CD14-positive monocyte (primary cell): ENCODE measurements at regions not wholly inside any gene's neighbourhood (a gene's known extent, or its start where the extent isn't known, plus 50 kb on each side); places are given as distances from the start of the nearest gene placed in this dataset.

Experiments
- DNase-seq, 3 donors: peaks; one replicate each; pipeline ENCODE4 v3.0.0-alpha.2; 2011 to 2022
- H2AFZ ChIP-seq: 2 replicates; pipeline ENCODE4 v1.6.0; 2012; ENCODE audit warnings: mild to moderate bottlenecking, low read depth, low read length, inconsistent platforms; ENCODE audit not compliant: insufficient read depth, poor library complexity, severe bottlenecking
- H3K27ac ChIP-seq, 2 donors: 1 replicate in 1 of 2; 2 replicates in 1 of 2; pipeline ENCODE4 v1.5.1; 2012 to 2013; ENCODE audit warnings: low read length in 2 of 2, control low read depth in 1 of 2, inconsistent platforms in 1 of 2, low read depth in 1 of 2, mild to moderate bottlenecking in 1 of 2
- H3K27me3 ChIP-seq, 2 donors: one replicate each; pipeline versions ENCODE4 v1.6.0 to v1.6.1; 2011 to 2013; ENCODE audit warnings: low read length in 2 of 2; ENCODE audit not compliant: control insufficient read depth in 2 of 2, insufficient read depth in 2 of 2
- H3K36me3 ChIP-seq, 2 donors: replicated peaks in 1 of 2; 1 replicate in 1 of 2; 2 replicates in 1 of 2; pipeline versions ENCODE4 v1.5.1 to v1.6.1; 2012 to 2013; ENCODE audit warnings: low read length in 2 of 2, control low read depth in 1 of 2, inconsistent platforms in 1 of 2, mild to moderate bottlenecking in 1 of 2; ENCODE audit not compliant: insufficient read depth in 2 of 2, control insufficient read depth in 1 of 2
- H3K4me1 ChIP-seq, 2 donors: 1 replicate in 1 of 2; 2 replicates in 1 of 2; pipeline versions ENCODE4 v1.5.1 to v1.6.1; 2012 to 2013; ENCODE audit warnings: low read length in 2 of 2, control low read depth in 1 of 2, inconsistent platforms in 1 of 2, mild to moderate bottlenecking in 1 of 2, moderate library complexity in 1 of 2; ENCODE audit not compliant: insufficient read depth in 2 of 2, control insufficient read depth in 1 of 2
- H3K4me2 ChIP-seq: replicated peaks from 2 replicates; pipeline ENCODE3; 2012; ENCODE audit warnings: low read length, moderate library complexity, mild to moderate bottlenecking; ENCODE audit not compliant: poor library complexity, severe bottlenecking; ENCODE audit errors: extremely low read depth
- H3K4me3 ChIP-seq, 3 experiments: fragments of 200-600 bp in 1 of 3; sonication (generic) in 1 of 3; replicated peaks in 1 of 3; 1 replicate in 2 of 3; 2 replicates in 1 of 3; pipeline ENCODE4 v1.5.1; 2011 to 2013; ENCODE audit warnings: low read length in 3 of 3, mild to moderate bottlenecking in 3 of 3, control low read depth in 2 of 3, low read depth in 2 of 3, inconsistent platforms in 1 of 3, moderate library complexity in 1 of 3
- H3K79me2 ChIP-seq: 2 replicates; pipeline ENCODE4 v1.6.0; 2012; ENCODE audit warnings: mild to moderate bottlenecking, control low read depth, inconsistent platforms, low read length, moderate library complexity; ENCODE audit not compliant: insufficient read depth
- H3K9ac ChIP-seq: 2 replicates; pipeline ENCODE4 v1.6.0; 2017; ENCODE audit warnings: low read length, mild to moderate bottlenecking; ENCODE audit not compliant: insufficient read depth, poor library complexity, severe bottlenecking
- H3K9me3 ChIP-seq, 2 donors: replicated peaks in 1 of 2; 1 replicate in 1 of 2; 2 replicates in 1 of 2; pipeline versions ENCODE4 v1.5.1 to v1.6.1; 2012 to 2013; ENCODE audit warnings: low read length in 2 of 2, control low read depth in 1 of 2; ENCODE audit not compliant: control insufficient read depth in 1 of 2, insufficient read depth in 1 of 2
- H4K20me1 ChIP-seq: 2 replicates; pipeline ENCODE4 v1.6.0; 2012; ENCODE audit warnings: mild to moderate bottlenecking, low read length, control low read depth, moderate library complexity; ENCODE audit not compliant: insufficient read depth
- H3K27ac Mint-ChIP-seq, 7 donors: one replicate each; pipeline ENCODE4 v1.8.0; 2020; ENCODE audit warnings: mild to moderate bottlenecking in 7 of 7, mixed read lengths in 7 of 7, moderate library complexity in 6 of 7, inconsistent platforms in 2 of 7
- H3K27me3 Mint-ChIP-seq, 3 donors: one replicate each; pipeline ENCODE4 v1.8.0; 2021 to 2022; ENCODE audit warnings: low read depth in 3 of 3, mild to moderate bottlenecking in 3 of 3, mixed read lengths in 3 of 3, moderate library complexity in 3 of 3, inconsistent platforms in 1 of 3
- H3K36me3 Mint-ChIP-seq, 2 donors: one replicate each; pipeline ENCODE4 v1.8.0; 2020; ENCODE audit warnings: mixed read lengths in 2 of 2, inconsistent platforms in 1 of 2, mild to moderate bottlenecking in 1 of 2
- H3K4me1 Mint-ChIP-seq: one replicate; pipeline ENCODE4 v1.8.0; 2020; ENCODE audit warnings: mild to moderate bottlenecking, mixed read lengths
- H3K4me3 Mint-ChIP-seq, 2 donors: one replicate each; pipeline ENCODE4 v1.8.0; 2020; ENCODE audit warnings: mild to moderate bottlenecking in 2 of 2, mixed read lengths in 2 of 2, moderate library complexity in 1 of 2
- H3K9me3 Mint-ChIP-seq, 7 donors: one replicate each; pipeline ENCODE4 v1.8.0; 2020 to 2022; ENCODE audit warnings: mixed read lengths in 7 of 7, mild to moderate bottlenecking in 6 of 7, moderate library complexity in 6 of 7, inconsistent platforms in 2 of 7
- CTCF ChIP-seq: fragments of 200-600 bp; IDR thresholded peaks from one replicate; pipeline ENCODE4 v1.8.0; 2022; ENCODE audit warnings: antibody characterized with exemption, mild to moderate bottlenecking
- WGBS: methylation state at CpG from one replicate; pipeline ENCODE4 v1.1.5; 2013; ENCODE audit warnings: missing lambda C conversion rate; ENCODE audit not compliant: insufficient coverage; 5-methylcytosine and 5-hydroxymethylcytosine counted together
- intact Hi-C, 2 donors: fragments of 100-400 bp; cut with micrococcal nuclease; formaldehyde crosslinking; loops; one replicate each; pipeline versions ENCODE4 v1.15.0 to v1.15.1; 2023

- Histone ChIP-seq H3K4me3 (no peak overlapping the region), H3K27ac (no peak overlapping the region), H3K36me3 (no peaks in the 10 kb centered on the region), H3K4me2 (no peak overlapping the region), H3K27me3 (no peaks in the 10 kb centered on the region), H2AFZ (no peak overlapping the region), H3K79me2 (no peaks in the 10 kb centered on the region), H3K9ac (no peak overlapping the region), H4K20me1 (no peaks in the 10 kb centered on the region), H3K4me1 (no peaks in the 10 kb centered on the region), H3K9me3 (no peaks in the 10 kb centered on the region)
- Mint-ChIP-seq H3K4me3 (no peak overlapping the region), H3K4me1 (no peaks in the 10 kb centered on the region), H3K9me3 (peaks cover 0 to 9% (median 3%) of the 10 kb centered on the region in 7 donors), H3K27me3 (no peaks in the 10 kb centered on the region), H3K27ac (no peak overlapping the region), H3K36me3 (no peaks in the 10 kb centered on the region)
- no peak for DNase-seq
- no peak for TF ChIP-seq CTCF
- intact Hi-C loops: no loop called here
Measured at GRCh38 chr15:61500523-61500922, 271.4 kb upstream of the RORA start.

- Histone ChIP-seq H3K9ac (no peak overlapping the region), H3K4me3 (no peak overlapping the region), H3K27ac (no peak overlapping the region), H3K9me3 (no peaks in the 10 kb centered on the region), H3K79me2 (no peaks in the 10 kb centered on the region), H3K36me3 (no peaks in the 10 kb centered on the region), H3K27me3 (no peaks in the 10 kb centered on the region), H3K4me2 (no peak overlapping the region), H4K20me1 (no peaks in the 10 kb centered on the region), H3K4me1 (no peaks in the 10 kb centered on the region), H2AFZ (no peak overlapping the region)
- Mint-ChIP-seq H3K4me3 (no peak overlapping the region), H3K27ac (no peak overlapping the region), H3K9me3 (peaks cover 0 to 5% (median 2%) of the 10 kb centered on the region in 7 donors), H3K27me3 (no peaks in the 10 kb centered on the region), H3K36me3 (no peaks in the 10 kb centered on the region), H3K4me1 (no peaks in the 10 kb centered on the region)
- WGBS: no CpG with 5 or more reads among the region's 3 CpGs
- no peak for DNase-seq
- TF ChIP-seq CTCF: no peak
- intact Hi-C loops: no loop called here
Measured at GRCh38 chr15:61499376-61499775, 270.3 kb upstream of the RORA start.
